SK-N-MC (cell line): ENCODE measurements at regions not wholly inside any gene's neighbourhood (a gene's known extent, or its start where the extent isn't known, plus 50 kb on each side); places are given as distances from the start of the nearest gene placed in this dataset.

Experiments
- EZH2 ChIP-seq: fragments of 200-600 bp; sonication (generic); IDR thresholded peaks from one replicate; pipeline ENCODE4 v1.6.1; 2017; ENCODE audit warnings: antibody characterized with exemption
- FOXP2 ChIP-seq: optimal IDR thresholded peaks from 2 replicates; pipeline ENCODE3; 2011; ENCODE audit warnings: mild to moderate bottlenecking, moderate library complexity; ENCODE audit not compliant: insufficient read depth; ENCODE audit errors: extremely low read length, control extremely low read depth
- POLR2AphosphoS5 ChIP-seq: IDR thresholded peaks from 2 replicates; pipeline ENCODE4 v1.6.1; 2012; ENCODE audit warnings: mild to moderate bottlenecking, low read depth, low read length, borderline replicate concordance

- TF ChIP-seq POLR2AphosphoS5 (no peak), EZH2 (no peak), FOXP2 (no peak)
These were observed 237.5 kb upstream of the SLC35B3 start for GRCh38 chr6:8672882-8673281.
